GM12891 (cell line): ENCODE measurements at regions not wholly inside any gene's neighbourhood (a gene's known extent, or its start where the extent isn't known, plus 50 kb on each side); places are given as distances from the start of the nearest gene placed in this dataset.
"Not testable (repeated sequence)": the region's sequence is repeated elsewhere in the genome, so short reads cannot be mapped to it uniquely, and the experiment has no call there.

ENCODE experiments used
- DNase-seq: peaks from one replicate; pipeline ENCODE4 v3.0.0; 2011; ENCODE audit warnings: low spot score; ENCODE audit not compliant: insufficient read length
- FAIRE-seq: peaks from 2 replicates; lab custom pipeline; 2011; peaks lifted over from hg19 to GRCh38; lab: Jason Lieb, UNC
- PAX5 ChIP-seq: IDR thresholded peaks from 2 replicates; pipeline ENCODE4 v1.6.1; 2011; ENCODE audit warnings: low read length, moderate library complexity, mild to moderate bottlenecking; ENCODE audit not compliant: insufficient read depth, severe bottlenecking
- POLR2A ChIP-seq: IDR thresholded peaks from 2 replicates; pipeline ENCODE4 v1.6.1; 2011; ENCODE audit warnings: low read depth, low read length, control low read depth
- POLR2AphosphoS5 ChIP-seq: IDR thresholded peaks from 2 replicates; pipeline ENCODE4 v1.6.1; 2011; ENCODE audit warnings: low read depth, low read length, control low read depth
- POU2F2 ChIP-seq: IDR thresholded peaks from 2 replicates; pipeline ENCODE4 v1.6.1; 2011; ENCODE audit warnings: low read depth, mild to moderate bottlenecking, control low read depth, low read length, moderate library complexity
- SPI1 ChIP-seq: IDR thresholded peaks from 2 replicates; pipeline ENCODE4 v1.6.1; 2011; ENCODE audit warnings: low read depth, low read length, control low read depth
- TAF1 ChIP-seq: IDR thresholded peaks from 2 replicates; pipeline ENCODE4 v1.6.1; 2011; ENCODE audit warnings: low read depth, low read length, control low read depth

- FAIRE-seq: no peak
- TF ChIP-seq PAX5 (no peak), POLR2AphosphoS5 (no peak), TAF1 (no peak), POU2F2 (no peak)
- no peak for DNase-seq
Observed at GRCh38 chr16:51851111-51851510, 695.8 kb downstream of the TOX3 start.

GRCh38 chr16:51849715-51850114 lies 697.2 kb downstream of the TOX3 start:
- no peak for DNase-seq

GRCh38 chr16:51845586-51846305 lies 694.7 kb upstream of the SALL1 start:
- TF ChIP-seq PAX5 (no peak), POLR2AphosphoS5 (no peak), SPI1 (no peak), TAF1 (no peak), POLR2A (no peak)
- FAIRE-seq: no peak

More at GRCh38 chr16:51849715-51850114, 697.2 kb downstream of the TOX3 start:
- FAIRE-seq: no peak
- TF ChIP-seq POU2F2 (no peak), POLR2A (no peak), POLR2AphosphoS5 (no peak), PAX5 (no peak), TAF1 (no peak), SPI1 (no peak)

GRCh38 chr16:51839727-51840462 lies 688.8 kb upstream of the SALL1 start:
- no peak for DNase-seq
- no peak for TF ChIP-seq SPI1
- TF ChIP-seq PAX5: no peak
- no peak for TF ChIP-seq POLR2A
- no peak for TF ChIP-seq TAF1

More at GRCh38 chr16:51845586-51846305, 694.7 kb upstream of the SALL1 start:
- no peak for DNase-seq

GRCh38 chr16:51834794-51835193 lies 683.7 kb upstream of the SALL1 start:
- FAIRE-seq: no peak
- TF ChIP-seq SPI1 (no peak), PAX5 (no peak), POU2F2 (no peak), TAF1 (no peak), POLR2A (no peak), POLR2AphosphoS5 (no peak)
- no peak for DNase-seq

More at GRCh38 chr16:51839727-51840462, 688.8 kb upstream of the SALL1 start:
- no peak for FAIRE-seq

GRCh38 chr16:51834133-51834532 lies 683.1 kb upstream of the SALL1 start:
- no peak for FAIRE-seq
- TF ChIP-seq PAX5 (no peak), POLR2A (no peak), TAF1 (no peak), POLR2AphosphoS5 (no peak), POU2F2 (no peak), SPI1 (no peak)
- DNase-seq: no peak

- FAIRE-seq (no peak), DNase-seq (no peak)
- TF ChIP-seq TAF1: no peak
- TF ChIP-seq POLR2A: no peak
- TF ChIP-seq POLR2AphosphoS5: no peak
- no peak for TF ChIP-seq PAX5
Observed at GRCh38 chr16:51831595-51832367, 680.7 kb upstream of the SALL1 start.

- FAIRE-seq, DNase-seq: not testable (repeated sequence)
Observed at GRCh38 chr16:51831034-51831433, 680.0 kb upstream of the SALL1 start.

GRCh38 chr16:51825779-51826178 lies 674.7 kb upstream of the SALL1 start:
- DNase-seq (no peak), FAIRE-seq (no peak)
- no peak for TF ChIP-seq POLR2A
- no peak for TF ChIP-seq POU2F2
- TF ChIP-seq TAF1: no peak
- TF ChIP-seq PAX5: no peak
- TF ChIP-seq SPI1: no peak
- TF ChIP-seq POLR2AphosphoS5: no peak
